Neutrophil (primary cell): ENCODE measurements at regions not wholly inside any gene's neighbourhood (a gene's known extent, or its start where the extent isn't known, plus 50 kb on each side); places are given as distances from the start of the nearest gene placed in this dataset.

Experiments used
- H3K27ac ChIP-seq: fragments of 200-600 bp; sonication (generic); 2 replicates; pipeline ENCODE4 v1.5.1; 2016; ENCODE audit warnings: mild to moderate bottlenecking, moderate library complexity
- H3K27me3 ChIP-seq: fragments of 200-600 bp; sonication (generic); 2 replicates; pipeline ENCODE4 v1.6.0; 2016; ENCODE audit warnings: mild to moderate bottlenecking
- H3K36me3 ChIP-seq: fragments of 200-600 bp; sonication (generic); 2 replicates; pipeline ENCODE4 v1.5.1; 2017
- H3K4me1 ChIP-seq, 2 experiments: fragments of 200-600 bp in 1 of 2; sonication (generic) in 1 of 2; 1 replicate in 1 of 2; 2 replicates in 1 of 2; pipeline versions ENCODE4 v1.5.1 to v1.6.1; 2013 to 2016; ENCODE audit warnings: low read depth in 1 of 2, low read length in 1 of 2, mild to moderate bottlenecking in 1 of 2, moderate library complexity in 1 of 2; ENCODE audit not compliant: control insufficient read depth in 1 of 2, insufficient read depth in 1 of 2
- H3K4me3 ChIP-seq, 2 experiments: fragments of 200-600 bp in 1 of 2; sonication (generic) in 1 of 2; 1 replicate in 1 of 2; 2 replicates in 1 of 2; pipeline ENCODE4 v1.5.1; 2013 to 2016; ENCODE audit warnings: low read depth in 1 of 2, low read length in 1 of 2, mild to moderate bottlenecking in 1 of 2, moderate library complexity in 1 of 2
- H3K9me3 ChIP-seq: fragments of 200-600 bp; sonication (generic); 2 replicates; pipeline ENCODE4 v1.5.1; 2016
- CTCF ChIP-seq: fragments of 200-600 bp; sonication (generic); IDR thresholded peaks from 2 replicates; pipeline ENCODE4 v1.5.1; 2016; ENCODE audit warnings: antibody characterized with exemption

- Histone ChIP-seq H3K9me3 (no peaks in the 10 kb centered on the region), H3K36me3 (no peaks in the 10 kb centered on the region), H3K27ac (no peak overlapping the region), H3K4me3 (no peak overlapping the region), H3K27me3 (no peaks in the 10 kb centered on the region), H3K4me1 (no peaks in the 10 kb centered on the region)
- no peak for TF ChIP-seq CTCF
Observed at GRCh38 chr7:29619111-29619510, 55.5 kb downstream of the PRR15 start.

DNA sequence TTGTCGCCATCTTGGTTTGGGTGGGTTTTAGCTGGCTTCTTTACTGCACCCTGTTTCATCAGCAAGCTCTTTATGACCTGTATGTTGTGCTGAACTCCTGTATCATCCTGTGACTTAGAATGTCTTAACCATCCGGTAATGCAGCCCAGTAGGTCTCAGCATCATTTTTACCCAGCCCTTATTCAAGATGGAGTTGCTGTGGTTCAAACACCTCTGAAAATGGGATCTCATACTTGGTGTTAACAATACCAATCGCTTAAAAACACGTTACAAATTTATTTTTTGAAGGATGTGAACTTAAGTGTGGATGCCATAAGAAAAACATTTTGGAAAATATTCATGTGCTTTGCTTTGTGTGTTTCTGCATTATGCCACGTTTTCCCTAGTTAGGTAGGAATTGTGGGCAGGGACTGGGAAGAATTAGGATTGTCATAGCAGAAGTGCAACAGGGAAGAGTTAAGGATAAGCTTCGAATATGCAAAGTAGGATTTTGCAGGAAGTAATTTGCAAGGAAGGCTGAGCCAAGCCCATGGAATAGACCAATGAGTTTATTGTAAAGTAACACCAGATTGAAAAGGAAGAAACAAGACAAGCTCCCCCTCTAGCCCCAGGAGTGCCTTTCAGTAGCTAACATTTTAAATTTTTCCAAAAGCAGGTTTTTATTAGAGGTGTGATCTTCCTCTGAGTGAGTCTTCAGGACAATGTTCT, 56.4 kb downstream of the PRR15 start:
- H3K27me3 ChIP-seq, result no peaks in the 10 kb centered on the region
- no peaks in the 10 kb centered on the region for H3K9me3 ChIP-seq
- TF ChIP-seq CTCF, result no peak
- H3K4me1 ChIP-seq, result no peaks in the 10 kb centered on the region
- no peaks in the 10 kb centered on the region for H3K36me3 ChIP-seq
- H3K27ac ChIP-seq, result no peak overlapping the region
- no peak overlapping the region for H3K4me3 ChIP-seq

GRCh38 chr7:29620556-29620930, 56.9 kb downstream of the PRR15 start:
- no peaks in the 10 kb centered on the region for H3K4me1 ChIP-seq
- no peak for TF ChIP-seq CTCF
- H3K36me3 ChIP-seq, result no peaks in the 10 kb centered on the region
- H3K4me3 ChIP-seq, result no peak overlapping the region
- no peaks in the 10 kb centered on the region for H3K27me3 ChIP-seq
- no peaks in the 10 kb centered on the region for H3K9me3 ChIP-seq
- no peak overlapping the region for H3K27ac ChIP-seq

- Histone ChIP-seq H3K36me3 (no peaks in the 10 kb centered on the region), H3K4me3 (no peak overlapping the region), H3K27me3 (no peaks in the 10 kb centered on the region), H3K9me3 (no peaks in the 10 kb centered on the region), H3K4me1 (no peaks in the 10 kb centered on the region), H3K27ac (no peak overlapping the region)
- no peak for TF ChIP-seq CTCF
Observed at GRCh38 chr7:29622335-29623265, 59.0 kb downstream of the PRR15 start.

GRCh38 chr7:29623973-29624372, 60.3 kb downstream of the PRR15 start:
- no peaks in the 10 kb centered on the region for H3K36me3 ChIP-seq
- H3K4me3 ChIP-seq, result no peak overlapping the region
- no peaks in the 10 kb centered on the region for H3K9me3 ChIP-seq
- TF ChIP-seq CTCF, result no peak
- no peak overlapping the region for H3K27ac ChIP-seq
- H3K27me3 ChIP-seq, result no peaks in the 10 kb centered on the region
- H3K4me1 ChIP-seq, result no peaks in the 10 kb centered on the region
